Activated CD8-positive, alpha-beta T cell treated with anti-CD3 and anti-CD28 coated beads for 36 hours (primary cell): ENCODE measurements at regions not wholly inside any gene's neighbourhood (a gene's known extent, or its start where the extent isn't known, plus 50 kb on each side); places are given as distances from the start of the nearest gene placed in this dataset.

Source experiments
- ATAC-seq: fragments of 200-7000 bp; cut with Tn5 transposase; one replicate; pipeline ENCODE4 v1.10.0; 2021; ENCODE audit warnings: mild to moderate bottlenecking, moderate library complexity
- CTCF ChIA-PET: fragments of 350-600 bp; sonication (Branson Sonifier 250); formaldehyde crosslinking; loops from one replicate; lab custom pipeline; 2021; ENCODE audit warnings: antibody characterized with exemption; lab: Charles Lee
- POLR2A ChIA-PET: fragments of 350-600 bp; sonication (Branson Sonifier 250); formaldehyde crosslinking; loops from one replicate; lab custom pipeline; 2021; ENCODE audit warnings: antibody characterized with exemption; lab: Charles Lee
- DNase-seq: peaks from one replicate; pipeline ENCODE4 v3.0.0-alpha.2; 2020
- H3K27ac Mint-ChIP-seq: one replicate; pipeline ENCODE4 v1.8.0; 2021; ENCODE audit warnings: mild to moderate bottlenecking, mixed read lengths
- H3K27me3 Mint-ChIP-seq: one replicate; pipeline ENCODE4 v1.8.0; 2021; ENCODE audit warnings: mixed read lengths
- H3K36me3 Mint-ChIP-seq: one replicate; pipeline ENCODE4 v1.8.0; 2021; ENCODE audit warnings: low read depth, mixed read lengths
- H3K4me1 Mint-ChIP-seq: one replicate; pipeline ENCODE4 v1.8.0; 2021; ENCODE audit warnings: low read depth, mixed read lengths
- H3K4me3 Mint-ChIP-seq: one replicate; pipeline ENCODE4 v1.8.0; 2021; ENCODE audit warnings: mild to moderate bottlenecking, moderate library complexity, mixed read lengths
- H3K9me3 Mint-ChIP-seq: one replicate; pipeline ENCODE4 v1.8.0; 2021; ENCODE audit warnings: mixed read lengths
- intact Hi-C: fragments of 100-400 bp; cut with micrococcal nuclease; formaldehyde crosslinking; loops from one replicate; pipeline ENCODE4 v1.10.0; 2022
- TF ChIP-seq, protein P1 (sequence below): fragments of 200-600 bp; IDR thresholded peaks from one replicate; pipeline ENCODE4 v1.8.0; 2022; ENCODE audit warnings: antibody characterized with exemption, mild to moderate bottlenecking

DNA sequence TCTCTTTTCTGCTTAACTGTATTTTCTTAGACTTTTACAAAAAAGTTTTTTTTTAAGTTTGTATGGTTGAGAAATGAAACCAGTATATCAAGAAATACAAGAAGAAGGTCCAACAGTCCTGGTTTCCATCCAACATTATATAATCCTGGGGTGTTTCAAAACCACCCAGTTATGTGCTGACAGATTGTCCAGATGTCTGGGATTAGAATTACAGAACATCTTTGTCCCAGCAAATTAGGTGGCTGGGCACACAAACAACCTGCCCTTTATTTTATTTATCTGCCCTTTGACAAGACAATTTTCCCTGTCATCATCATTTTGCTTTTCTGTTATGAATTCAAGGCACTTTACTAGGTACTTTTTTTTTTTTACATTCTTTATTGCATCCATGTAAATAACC, 622.1 kb downstream of the PLPP3 start:
- H3K4me3 Mint-ChIP-seq = no peak overlapping the region
- H3K27ac Mint-ChIP-seq = no peak overlapping the region
- no peaks in the 10 kb centered on the region for H3K36me3 Mint-ChIP-seq
- no peaks in the 10 kb centered on the region for H3K4me1 Mint-ChIP-seq
- ChIA-PET CTCF (no interaction called here), POLR2A (no interaction called here)
- ATAC-seq (no peak), DNase-seq (no peak)
- H3K9me3 Mint-ChIP-seq = no peaks in the 10 kb centered on the region
- TF ChIP-seq, protein P1, sequence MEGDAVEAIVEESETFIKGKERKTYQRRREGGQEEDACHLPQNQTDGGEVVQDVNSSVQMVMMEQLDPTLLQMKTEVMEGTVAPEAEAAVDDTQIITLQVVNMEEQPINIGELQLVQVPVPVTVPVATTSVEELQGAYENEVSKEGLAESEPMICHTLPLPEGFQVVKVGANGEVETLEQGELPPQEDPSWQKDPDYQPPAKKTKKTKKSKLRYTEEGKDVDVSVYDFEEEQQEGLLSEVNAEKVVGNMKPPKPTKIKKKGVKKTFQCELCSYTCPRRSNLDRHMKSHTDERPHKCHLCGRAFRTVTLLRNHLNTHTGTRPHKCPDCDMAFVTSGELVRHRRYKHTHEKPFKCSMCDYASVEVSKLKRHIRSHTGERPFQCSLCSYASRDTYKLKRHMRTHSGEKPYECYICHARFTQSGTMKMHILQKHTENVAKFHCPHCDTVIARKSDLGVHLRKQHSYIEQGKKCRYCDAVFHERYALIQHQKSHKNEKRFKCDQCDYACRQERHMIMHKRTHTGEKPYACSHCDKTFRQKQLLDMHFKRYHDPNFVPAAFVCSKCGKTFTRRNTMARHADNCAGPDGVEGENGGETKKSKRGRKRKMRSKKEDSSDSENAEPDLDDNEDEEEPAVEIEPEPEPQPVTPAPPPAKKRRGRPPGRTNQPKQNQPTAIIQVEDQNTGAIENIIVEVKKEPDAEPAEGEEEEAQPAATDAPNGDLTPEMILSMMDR = no peak
- H3K27me3 Mint-ChIP-seq = no peaks in the 10 kb centered on the region
- intact Hi-C loops = no loop called here

- DNase-seq (no peak), ATAC-seq (no peak)
- Mint-ChIP-seq H3K9me3 (no peaks in the 10 kb centered on the region), H3K27ac (no peak overlapping the region), H3K36me3 (no peaks in the 10 kb centered on the region), H3K27me3 (no peaks in the 10 kb centered on the region), H3K4me1 (no peaks in the 10 kb centered on the region), H3K4me3 (no peak overlapping the region)
- TF ChIP-seq, protein P1 = no peak
- POLR2A ChIA-PET = no interaction called here
- intact Hi-C loops = no loop called here
- CTCF ChIA-PET = no interaction called here
These were observed 624.2 kb downstream of the PLPP3 start for GRCh38 chr1:55955016-55955621.

DNA sequence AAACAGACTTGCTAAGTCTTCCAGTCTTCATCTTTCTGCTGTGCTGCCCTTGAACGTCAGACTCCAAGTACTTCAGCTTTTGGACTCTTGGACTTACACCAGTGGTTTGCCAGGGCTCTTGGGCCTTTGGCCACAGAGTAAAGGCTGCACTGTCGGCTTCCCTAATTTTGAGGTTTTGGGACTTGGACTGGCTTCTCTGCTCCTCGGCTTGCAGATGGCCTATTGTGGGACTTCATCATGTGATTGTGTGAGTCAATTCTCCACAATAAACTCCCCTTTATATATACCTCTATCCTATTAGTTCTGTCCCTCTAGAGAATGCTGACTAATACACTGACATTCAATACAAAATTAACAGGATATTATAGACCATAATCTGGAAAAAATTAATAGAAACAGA, 628.1 kb downstream of the PLPP3 start:
- no peak overlapping the region for H3K4me3 Mint-ChIP-seq
- no peaks in the 10 kb centered on the region for H3K9me3 Mint-ChIP-seq
- CTCF ChIA-PET = no interaction called here
- H3K4me1 Mint-ChIP-seq = no peaks in the 10 kb centered on the region
- POLR2A ChIA-PET = no interaction called here
- no peaks in the 10 kb centered on the region for H3K27me3 Mint-ChIP-seq
- intact Hi-C loops = no loop called here
- ATAC-seq (no peak), DNase-seq (no peak)
- no peaks in the 10 kb centered on the region for H3K36me3 Mint-ChIP-seq
- TF ChIP-seq, protein P1 = no peak
- no peak overlapping the region for H3K27ac Mint-ChIP-seq

GRCh38 chr1:55947446-55947845, 631.9 kb downstream of the PLPP3 start:
- DNase-seq (no peak), ATAC-seq (no peak)
- Mint-ChIP-seq H3K36me3 (no peaks in the 10 kb centered on the region), H3K4me3 (no peak overlapping the region), H3K4me1 (no peaks in the 10 kb centered on the region), H3K27me3 (peaks cover 3% of the 10 kb centered on the region), H3K27ac (no peak overlapping the region), H3K9me3 (no peaks in the 10 kb centered on the region)
- intact Hi-C loops = no loop called here
- TF ChIP-seq, protein P1 = no peak
- POLR2A ChIA-PET = no interaction called here
- CTCF ChIA-PET = interaction anchor here (0.7 kb wide), 1 partner anchor 233 kb away, joined by 3 read pairs; no protein-coding TSS in a partner anchor

DNA sequence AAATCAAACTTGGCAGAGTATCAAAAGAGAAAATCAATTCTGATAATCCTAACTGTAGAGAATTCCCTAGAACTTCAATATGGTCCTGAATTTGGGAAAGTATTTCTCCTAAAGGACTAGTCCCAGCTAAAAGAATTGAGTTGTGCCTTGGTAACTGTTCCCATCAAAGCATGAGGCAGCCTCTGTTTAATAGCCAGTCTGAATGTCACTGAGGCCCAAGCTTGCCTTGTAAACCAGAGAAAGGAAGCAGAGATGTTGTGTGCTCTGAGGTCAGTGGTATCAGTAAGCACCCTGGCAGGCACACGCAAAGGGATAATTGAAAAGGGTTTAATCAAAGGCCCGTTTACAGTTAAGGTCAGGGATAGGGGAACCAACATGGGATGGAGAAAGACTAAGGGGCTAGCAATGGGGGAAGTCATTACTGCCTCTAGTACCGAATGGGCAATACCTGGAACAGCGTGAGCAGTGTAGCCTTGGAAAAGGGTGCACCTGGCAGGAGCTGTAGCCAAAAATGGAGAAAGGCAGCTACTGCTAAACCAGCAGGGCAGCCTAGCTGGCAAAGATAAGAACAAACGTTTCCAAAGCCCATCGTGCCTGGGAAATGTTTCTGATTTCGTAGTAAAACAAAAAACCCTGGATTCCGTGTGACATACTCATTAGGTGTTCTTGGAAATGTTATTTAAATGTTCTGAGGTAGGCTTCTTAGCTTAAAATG, 635.5 kb downstream of the PLPP3 start:
- ATAC-seq (no peak), DNase-seq (no peak)
- no peaks in the 10 kb centered on the region for H3K4me1 Mint-ChIP-seq
- peaks cover 3% of the 10 kb centered on the region for H3K27me3 Mint-ChIP-seq
- no peak overlapping the region for H3K27ac Mint-ChIP-seq
- H3K4me3 Mint-ChIP-seq = no peak overlapping the region
- CTCF ChIA-PET = no interaction called here
- no peaks in the 10 kb centered on the region for H3K9me3 Mint-ChIP-seq
- TF ChIP-seq, protein P1 = no peak
- POLR2A ChIA-PET = no interaction called here
- intact Hi-C loops = no loop called here
- no peaks in the 10 kb centered on the region for H3K36me3 Mint-ChIP-seq
